ENCODE measurements at regions not wholly inside any gene's neighbourhood (a gene's known extent, or its start where the extent isn't known, plus 50 kb on each side); places are given as distances from the start of the nearest gene placed in this dataset.

- no peak for TF ChIP-seq CTCF (IDR thresholded peaks at IDR 0.05)
- no peak for TF ChIP-seq POLR2A (IDR thresholded peaks at IDR 0.05)
Measured at GRCh38 chr15:93700051-93700450, 531.3 kb upstream of the MCTP2 start.

Measured in uterus (tissue), 2 donors.